PFSK-1 (cell line): ENCODE measurements at regions not wholly inside any gene's neighbourhood (a gene's known extent, or its start where the extent isn't known, plus 50 kb on each side); places are given as distances from the start of the nearest gene placed in this dataset.

Source experiments
- POLR2AphosphoS5 ChIP-seq: IDR thresholded peaks from 2 replicates; pipeline ENCODE4 v1.6.1; 2012; ENCODE audit warnings: low read depth, mild to moderate bottlenecking, control low read depth, low read length, moderate library complexity
- TAF1 ChIP-seq: IDR thresholded peaks from 2 replicates; pipeline ENCODE4 v1.6.1; 2012; ENCODE audit warnings: low read length, control low read depth, borderline replicate concordance; ENCODE audit not compliant: insufficient read depth
- TF ChIP-seq, protein P1 (sequence below), 2 experiments: IDR thresholded peaks; 2 replicates each; pipeline versions ENCODE4 v1.6.1 to v1.8.0; 2011 to 2012; ENCODE audit warnings: low read depth in 2 of 2, low read length in 2 of 2, control low read depth in 1 of 2, inconsistent platforms in 1 of 2, mild to moderate bottlenecking in 1 of 2, moderate library complexity in 1 of 2; ENCODE audit not compliant: insufficient read depth in 1 of 2

DNA sequence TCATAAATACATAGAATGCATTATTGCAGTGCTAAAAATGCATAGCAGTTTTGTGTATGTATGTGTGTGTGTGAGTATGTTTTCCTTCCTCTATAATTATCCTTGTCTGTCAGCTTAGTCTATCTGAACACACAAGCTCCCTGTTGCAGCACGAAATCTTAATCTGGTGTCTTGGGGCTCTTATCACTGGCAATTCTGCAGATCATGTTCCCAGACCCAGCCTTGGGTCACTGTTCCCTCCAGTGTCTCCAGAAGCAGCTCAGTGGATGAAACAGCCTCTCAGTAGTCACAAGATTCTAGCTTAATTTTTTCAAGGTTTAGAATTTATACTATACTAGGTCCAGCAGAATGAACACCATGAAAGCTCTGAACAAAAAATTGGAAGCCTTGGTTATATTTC, 777.9 kb downstream of the MRPL39 start:
- TF ChIP-seq POLR2AphosphoS5 (no peak), TAF1 (no peak)
- TF ChIP-seq, protein P1, sequence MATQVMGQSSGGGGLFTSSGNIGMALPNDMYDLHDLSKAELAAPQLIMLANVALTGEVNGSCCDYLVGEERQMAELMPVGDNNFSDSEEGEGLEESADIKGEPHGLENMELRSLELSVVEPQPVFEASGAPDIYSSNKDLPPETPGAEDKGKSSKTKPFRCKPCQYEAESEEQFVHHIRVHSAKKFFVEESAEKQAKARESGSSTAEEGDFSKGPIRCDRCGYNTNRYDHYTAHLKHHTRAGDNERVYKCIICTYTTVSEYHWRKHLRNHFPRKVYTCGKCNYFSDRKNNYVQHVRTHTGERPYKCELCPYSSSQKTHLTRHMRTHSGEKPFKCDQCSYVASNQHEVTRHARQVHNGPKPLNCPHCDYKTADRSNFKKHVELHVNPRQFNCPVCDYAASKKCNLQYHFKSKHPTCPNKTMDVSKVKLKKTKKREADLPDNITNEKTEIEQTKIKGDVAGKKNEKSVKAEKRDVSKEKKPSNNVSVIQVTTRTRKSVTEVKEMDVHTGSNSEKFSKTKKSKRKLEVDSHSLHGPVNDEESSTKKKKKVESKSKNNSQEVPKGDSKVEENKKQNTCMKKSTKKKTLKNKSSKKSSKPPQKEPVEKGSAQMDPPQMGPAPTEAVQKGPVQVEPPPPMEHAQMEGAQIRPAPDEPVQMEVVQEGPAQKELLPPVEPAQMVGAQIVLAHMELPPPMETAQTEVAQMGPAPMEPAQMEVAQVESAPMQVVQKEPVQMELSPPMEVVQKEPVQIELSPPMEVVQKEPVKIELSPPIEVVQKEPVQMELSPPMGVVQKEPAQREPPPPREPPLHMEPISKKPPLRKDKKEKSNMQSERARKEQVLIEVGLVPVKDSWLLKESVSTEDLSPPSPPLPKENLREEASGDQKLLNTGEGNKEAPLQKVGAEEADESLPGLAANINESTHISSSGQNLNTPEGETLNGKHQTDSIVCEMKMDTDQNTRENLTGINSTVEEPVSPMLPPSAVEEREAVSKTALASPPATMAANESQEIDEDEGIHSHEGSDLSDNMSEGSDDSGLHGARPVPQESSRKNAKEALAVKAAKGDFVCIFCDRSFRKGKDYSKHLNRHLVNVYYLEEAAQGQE (IDR thresholded peaks at IDR 0.05; ENCODE audit: insufficient read depth in 1 of 2, low read depth in 2 of 2, low read length in 2 of 2): no peak
